GM21528 (cell line): ENCODE measurements at regions not wholly inside any gene's neighbourhood (a gene's known extent, or its start where the extent isn't known, plus 50 kb on each side); places are given as distances from the start of the nearest gene placed in this dataset.

Source experiments
- ATAC-seq: cut with Tn5 transposase; IDR thresholded peaks from one replicate; pipeline ENCODE4 v1.9.1; 2021; ENCODE audit warnings: mild to moderate bottlenecking, moderate library complexity; ENCODE audit not compliant: unreplicated experiment, low FRiP score

DNA sequence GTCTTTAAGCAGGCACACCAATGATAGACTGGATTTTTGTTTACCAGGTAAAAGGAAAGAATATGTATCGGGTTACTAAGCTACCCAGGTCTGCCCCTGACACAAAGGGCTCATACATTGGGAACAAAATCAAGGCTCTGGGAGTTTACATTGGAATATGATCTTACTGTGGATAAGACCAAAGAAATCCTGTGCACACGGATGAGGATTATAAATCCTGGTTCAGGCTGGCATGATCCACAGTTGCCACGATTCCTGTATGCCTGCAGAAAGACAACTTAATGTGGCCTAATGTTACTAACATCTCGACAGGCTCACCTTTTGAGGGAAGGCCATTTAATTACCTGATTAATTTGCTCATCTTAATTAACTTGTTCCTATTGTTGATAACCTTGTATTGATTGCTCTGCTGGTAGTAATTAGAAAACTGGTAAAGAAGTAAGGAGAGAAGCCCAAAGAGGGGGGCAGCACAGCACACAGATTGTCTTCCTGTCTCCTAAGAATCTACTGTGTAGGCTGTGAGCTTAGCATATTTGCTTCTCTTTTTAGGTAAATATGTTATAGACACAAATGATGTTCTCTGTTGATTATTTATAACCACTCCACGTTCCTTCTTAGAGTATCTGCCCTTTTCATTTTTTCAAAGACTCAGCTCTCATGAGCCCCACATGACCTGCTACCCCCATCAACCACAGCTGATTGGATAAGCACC lies 51.0 kb upstream of the TOX3 start:
- ATAC-seq = no peak

- ATAC-seq = no peak
These were observed 50.3 kb upstream of the TOX3 start for GRCh38 chr16:52597073-52597771.
